ENCODE measurements at regions not wholly inside any gene's neighbourhood (a gene's known extent, or its start where the extent isn't known, plus 50 kb on each side); places are given as distances from the start of the nearest gene placed in this dataset.

DNA sequence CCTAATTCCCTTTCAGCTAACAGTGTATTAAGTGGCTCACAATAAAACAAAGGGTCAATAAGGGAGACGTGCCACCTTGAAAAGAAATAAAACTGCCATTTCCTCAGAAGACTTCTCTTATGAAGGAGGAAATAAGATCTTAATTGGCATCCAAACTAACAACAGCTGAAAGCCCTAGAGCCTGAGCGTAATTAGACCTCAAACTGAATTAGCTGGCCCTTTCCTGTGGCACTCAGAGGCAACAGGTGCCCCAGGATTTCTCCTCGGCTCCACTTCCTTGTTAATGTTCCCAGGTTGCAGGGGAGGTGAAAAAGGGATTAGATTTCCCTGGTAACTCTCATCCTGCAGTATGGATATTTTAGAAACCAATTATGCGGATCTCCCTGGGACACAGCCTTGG is 804.3 kb downstream of the DCDC2C start:
- no peak for DNase-seq (ENCODE audit: extremely low spot score)
- Histone ChIP-seq H3K36me3 (no peaks in the 10 kb centered on the region), H3K27me3 (no peaks in the 10 kb centered on the region), H3K4me1 (no peaks in the 10 kb centered on the region), H3K27ac (replicated peaks in 1 of 4) (no peak overlapping the region), H3K4me3 (no peak overlapping the region), H3K9me3 (no peaks in the 10 kb centered on the region)
- TF ChIP-seq EP300 (IDR thresholded peaks at IDR 0.05) (no peak), POLR2A (IDR thresholded peaks at IDR 0.05; ENCODE audit: low read depth) (no peak)
- TF ChIP-seq, protein P1, sequence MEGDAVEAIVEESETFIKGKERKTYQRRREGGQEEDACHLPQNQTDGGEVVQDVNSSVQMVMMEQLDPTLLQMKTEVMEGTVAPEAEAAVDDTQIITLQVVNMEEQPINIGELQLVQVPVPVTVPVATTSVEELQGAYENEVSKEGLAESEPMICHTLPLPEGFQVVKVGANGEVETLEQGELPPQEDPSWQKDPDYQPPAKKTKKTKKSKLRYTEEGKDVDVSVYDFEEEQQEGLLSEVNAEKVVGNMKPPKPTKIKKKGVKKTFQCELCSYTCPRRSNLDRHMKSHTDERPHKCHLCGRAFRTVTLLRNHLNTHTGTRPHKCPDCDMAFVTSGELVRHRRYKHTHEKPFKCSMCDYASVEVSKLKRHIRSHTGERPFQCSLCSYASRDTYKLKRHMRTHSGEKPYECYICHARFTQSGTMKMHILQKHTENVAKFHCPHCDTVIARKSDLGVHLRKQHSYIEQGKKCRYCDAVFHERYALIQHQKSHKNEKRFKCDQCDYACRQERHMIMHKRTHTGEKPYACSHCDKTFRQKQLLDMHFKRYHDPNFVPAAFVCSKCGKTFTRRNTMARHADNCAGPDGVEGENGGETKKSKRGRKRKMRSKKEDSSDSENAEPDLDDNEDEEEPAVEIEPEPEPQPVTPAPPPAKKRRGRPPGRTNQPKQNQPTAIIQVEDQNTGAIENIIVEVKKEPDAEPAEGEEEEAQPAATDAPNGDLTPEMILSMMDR (IDR thresholded peaks at IDR 0.05) = no peak
- intact Hi-C loops (cut with DNase I) = no loop called here
- WGBS = 75% methylated on average over 4 of the region's 4 CpGs

DNA sequence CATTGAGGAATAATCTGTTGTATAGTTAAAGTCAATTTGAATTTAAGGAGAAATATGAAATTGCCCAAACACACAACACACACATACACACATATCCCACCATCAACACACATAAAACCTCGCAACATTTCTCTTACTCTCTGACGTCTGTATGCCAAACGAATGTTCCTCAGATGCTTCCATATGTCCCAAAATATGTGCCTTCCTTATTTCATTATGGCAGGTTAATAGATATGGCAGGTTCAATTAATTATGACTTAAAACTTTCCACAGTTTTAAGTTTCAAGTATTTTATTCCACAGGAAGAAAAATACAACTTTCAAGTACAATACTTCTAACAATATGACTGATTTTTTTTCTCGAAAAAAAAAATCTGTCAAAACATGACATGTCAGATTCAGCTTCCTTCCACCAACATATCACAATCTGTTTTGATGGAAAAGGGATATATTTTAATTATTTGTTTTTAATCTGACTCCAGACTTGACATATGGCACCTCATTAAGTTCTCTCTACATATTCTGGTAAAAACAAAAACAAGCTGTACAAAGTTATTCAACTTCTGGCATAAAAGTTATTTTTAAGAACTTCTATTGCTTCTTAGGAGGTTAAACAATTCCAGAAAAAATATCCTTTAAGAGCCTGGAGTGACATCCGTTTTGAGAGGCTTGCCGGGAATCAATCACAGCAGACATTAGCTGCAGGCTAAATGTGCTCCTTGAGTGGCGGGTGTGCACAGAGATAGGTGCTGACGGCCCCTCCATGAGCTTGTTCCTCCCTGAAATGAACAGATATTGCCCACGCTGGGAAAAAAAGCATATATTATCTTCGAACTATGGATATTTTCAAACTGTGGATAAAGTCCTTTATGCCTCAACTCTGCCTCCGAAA is 812.7 kb downstream of the DCDC2C start:
- H3K27me3 ChIP-seq = peaks cover 0 to 5% (median 0%) of the 10 kb centered on the region in 4 donors
- DNase-seq (ENCODE audit: extremely low spot score) = no peak
- no peaks in the 10 kb centered on the region for H3K36me3 ChIP-seq
- no peaks in the 10 kb centered on the region for H3K4me1 ChIP-seq
- no peaks in the 10 kb centered on the region for H3K9me3 ChIP-seq
- intact Hi-C loops (cut with DNase I) = no loop called here
- no peak overlapping the region for H3K27ac ChIP-seq (replicated peaks in 1 of 4)
- WGBS = 68% methylated on average over 11 of the region's 11 CpGs
- no peak overlapping the region for H3K4me3 ChIP-seq
- TF ChIP-seq POLR2AphosphoS5 (IDR thresholded peaks at IDR 0.05) = no peak
- no peak for TF ChIP-seq POLR2A (IDR thresholded peaks at IDR 0.05; ENCODE audit: low read depth)
- TF ChIP-seq, protein P1 (IDR thresholded peaks at IDR 0.05) = no peak
- TF ChIP-seq EP300 (IDR thresholded peaks at IDR 0.05) = no peak

DNA sequence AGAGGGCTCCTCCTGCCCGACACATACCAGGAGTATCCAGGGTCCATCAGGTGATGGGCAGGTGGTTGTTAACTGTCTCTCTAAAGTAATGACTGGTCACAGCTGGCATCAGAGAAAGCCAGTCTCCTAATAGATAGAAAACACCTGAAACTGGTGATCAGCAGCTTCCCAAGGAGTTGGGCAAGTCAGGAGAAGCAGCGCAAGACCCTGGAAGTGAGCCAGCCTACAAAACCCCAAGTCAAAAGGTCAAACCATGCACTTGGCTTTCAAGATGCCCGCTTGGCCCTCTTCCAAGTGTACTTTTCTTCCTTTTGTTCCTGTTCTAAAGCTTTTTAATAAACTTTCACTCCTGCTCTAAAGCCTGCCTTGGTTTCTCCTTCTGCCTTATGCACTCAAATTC is 815.2 kb downstream of the DCDC2C start:
- H3K4me3 ChIP-seq = no peak overlapping the region
- no peak for DNase-seq (ENCODE audit: extremely low spot score)
- no peaks in the 10 kb centered on the region for H3K36me3 ChIP-seq
- no peaks in the 10 kb centered on the region for H3K4me1 ChIP-seq
- peaks cover 0 to 5% (median 0%) of the 10 kb centered on the region in 4 donors for H3K27me3 ChIP-seq
- H3K9me3 ChIP-seq = no peaks in the 10 kb centered on the region
- intact Hi-C loops (cut with DNase I) = no loop called here
- 90% methylated on average over 3 of the region's 3 CpGs for WGBS
- no peak for TF ChIP-seq EP300 (IDR thresholded peaks at IDR 0.05)
- TF ChIP-seq, protein P1 (IDR thresholded peaks at IDR 0.05) = no peak
- TF ChIP-seq POLR2AphosphoS5 (IDR thresholded peaks at IDR 0.05) = no peak
- no peak for TF ChIP-seq POLR2A (IDR thresholded peaks at IDR 0.05; ENCODE audit: low read depth)
- H3K27ac ChIP-seq (replicated peaks in 1 of 4) = no peak overlapping the region

DNA sequence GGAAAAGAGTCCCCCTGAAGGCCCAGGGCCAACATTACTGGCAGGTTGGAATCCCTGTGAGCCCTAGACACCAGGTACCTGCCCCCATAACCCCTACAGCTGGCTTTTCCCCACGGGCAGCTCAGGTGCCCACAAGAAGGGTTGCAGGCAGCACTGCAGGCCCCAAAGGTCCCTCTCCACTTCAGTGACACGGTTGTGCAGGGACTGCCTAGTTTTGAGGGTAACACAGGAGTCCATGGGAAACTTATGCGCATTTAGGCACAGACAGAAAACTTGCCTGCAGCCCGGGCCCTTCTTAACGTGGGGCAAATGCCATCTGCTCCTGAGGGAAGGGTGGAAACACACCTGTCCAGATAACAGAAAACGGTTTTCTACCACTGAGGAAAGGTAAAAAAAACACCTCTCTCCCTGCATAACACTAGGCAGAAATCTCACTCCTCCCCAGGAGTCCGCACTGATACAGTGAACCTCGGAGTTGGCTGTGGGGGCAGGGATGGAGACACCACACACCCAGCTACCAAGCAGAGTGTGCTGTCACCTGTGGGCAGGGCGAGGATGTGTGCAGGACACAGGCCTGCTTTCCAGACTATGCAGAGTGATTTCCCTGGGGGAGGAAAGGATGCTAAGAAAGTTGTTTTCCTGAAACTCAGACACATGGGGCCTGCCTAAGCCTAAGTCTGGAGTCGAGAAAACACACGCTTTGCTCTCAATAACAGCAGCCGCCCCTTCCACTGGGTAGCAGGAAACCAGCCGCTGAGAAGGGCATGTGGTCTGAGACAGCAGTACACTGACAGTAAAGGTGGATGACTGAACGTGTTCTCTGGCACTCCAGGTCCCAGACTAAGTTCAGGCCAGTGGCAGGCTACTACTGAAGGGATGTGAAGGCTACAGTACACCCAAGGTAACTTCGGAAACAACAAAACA is 819.4 kb downstream of the DCDC2C start:
- DNase-seq (ENCODE audit: extremely low spot score) = peak; percentile 81
- H3K4me3 ChIP-seq = no peak overlapping the region
- no peak for TF ChIP-seq POLR2A (IDR thresholded peaks at IDR 0.05; ENCODE audit: low read depth)
- TF ChIP-seq, protein P1 (IDR thresholded peaks at IDR 0.05) = no peak
- no peak for TF ChIP-seq EP300 (IDR thresholded peaks at IDR 0.05)
- no peak for TF ChIP-seq POLR2AphosphoS5 (IDR thresholded peaks at IDR 0.05)
- no peaks in the 10 kb centered on the region for H3K36me3 ChIP-seq
- 85% methylated on average over 14 of the region's 15 CpGs for WGBS
- no peaks in the 10 kb centered on the region for H3K27me3 ChIP-seq
- no peaks in the 10 kb centered on the region for H3K9me3 ChIP-seq
- H3K27ac ChIP-seq (replicated peaks in 1 of 4) = no peak overlapping the region
- H3K4me1 ChIP-seq = no peaks in the 10 kb centered on the region
- intact Hi-C loops (cut with DNase I) = no loop called here
